CD4-positive, alpha-beta memory T cell (primary cell): ENCODE measurements at regions not wholly inside any gene's neighbourhood (a gene's known extent, or its start where the extent isn't known, plus 50 kb on each side); places are given as distances from the start of the nearest gene placed in this dataset.
A peak's percentile ranks its signal among the peaks of the same experiment; 100 is the strongest.

ENCODE experiments used
- CTCF ChIA-PET: fragments of 350-600 bp; sonication (Branson Sonifier 250); formaldehyde crosslinking; loops from one replicate; lab custom pipeline; 2021; ENCODE audit warnings: inconsistent platforms; ENCODE audit not compliant: partially characterized antibody; lab: Charles Lee
- POLR2A ChIA-PET: fragments of 350-600 bp; sonication (Branson Sonifier 250); formaldehyde crosslinking; loops from one replicate; lab custom pipeline; 2021; ENCODE audit not compliant: partially characterized antibody; lab: Charles Lee
- DNase-seq, 5 donors: peaks; one replicate each; pipeline versions ENCODE4 v3.0.0 to v3.0.0-alpha.2; 2020 to 2022; ENCODE audit warnings: mixed read lengths in 1 of 5
- H3K27ac ChIP-seq: one replicate; pipeline ENCODE4 v1.7.0; 2013; ENCODE audit warnings: low read depth, low read length
- H3K27me3 ChIP-seq: 2 replicates; pipeline ENCODE4 v1.7.0; 2013; ENCODE audit warnings: mild to moderate bottlenecking, low read length, moderate library complexity; ENCODE audit not compliant: insufficient read depth
- H3K36me3 ChIP-seq: 2 replicates; pipeline ENCODE4 v1.7.0; 2013; ENCODE audit warnings: mild to moderate bottlenecking, low read length, moderate library complexity; ENCODE audit not compliant: insufficient read depth
- H3K4me1 ChIP-seq: 2 replicates; pipeline ENCODE4 v1.7.0; 2013; ENCODE audit warnings: mild to moderate bottlenecking, low read length, moderate library complexity; ENCODE audit not compliant: insufficient read depth
- H3K4me3 ChIP-seq, 2 donors: one replicate each; pipeline ENCODE4 v1.7.0; 2013; ENCODE audit warnings: low read length in 2 of 2, mild to moderate bottlenecking in 1 of 2
- H3K9me3 ChIP-seq, 2 donors: one replicate each; pipeline ENCODE4 v1.7.0; 2013; ENCODE audit warnings: low read length in 2 of 2, control low read depth in 1 of 2; ENCODE audit not compliant: control insufficient read depth in 1 of 2
- H3K27ac Mint-ChIP-seq, 7 donors: one replicate each; pipeline ENCODE4 v1.8.0; 2020 to 2021; ENCODE audit warnings: mixed read lengths in 7 of 7, mild to moderate bottlenecking in 6 of 7, inconsistent platforms in 3 of 7, moderate library complexity in 3 of 7
- H3K27me3 Mint-ChIP-seq, 2 donors: one replicate each; pipeline ENCODE4 v1.8.0; 2020 to 2021; ENCODE audit warnings: mixed read lengths in 2 of 2
- H3K36me3 Mint-ChIP-seq, 2 donors: one replicate each; pipeline ENCODE4 v1.8.0; 2020 to 2021; ENCODE audit warnings: mixed read lengths in 2 of 2, inconsistent platforms in 1 of 2, mild to moderate bottlenecking in 1 of 2
- H3K4me1 Mint-ChIP-seq, 4 donors: one replicate each; pipeline ENCODE4 v1.8.0; 2020 to 2021; ENCODE audit warnings: mixed read lengths in 4 of 4, mild to moderate bottlenecking in 1 of 4
- H3K4me3 Mint-ChIP-seq, 8 donors: one replicate each; pipeline ENCODE4 v1.8.0; 2020 to 2021; ENCODE audit warnings: mixed read lengths in 8 of 8, mild to moderate bottlenecking in 7 of 8, moderate library complexity in 6 of 8, inconsistent platforms in 3 of 8
- H3K9me3 Mint-ChIP-seq, 8 donors: one replicate each; pipeline ENCODE4 v1.8.0; 2020 to 2021; ENCODE audit warnings: mixed read lengths in 8 of 8, mild to moderate bottlenecking in 5 of 8, inconsistent platforms in 3 of 8, moderate library complexity in 1 of 8
- intact Hi-C: fragments of 100-400 bp; cut with micrococcal nuclease; formaldehyde crosslinking; loops from one replicate; pipeline ENCODE4 v1.15.1; 2023

DNA sequence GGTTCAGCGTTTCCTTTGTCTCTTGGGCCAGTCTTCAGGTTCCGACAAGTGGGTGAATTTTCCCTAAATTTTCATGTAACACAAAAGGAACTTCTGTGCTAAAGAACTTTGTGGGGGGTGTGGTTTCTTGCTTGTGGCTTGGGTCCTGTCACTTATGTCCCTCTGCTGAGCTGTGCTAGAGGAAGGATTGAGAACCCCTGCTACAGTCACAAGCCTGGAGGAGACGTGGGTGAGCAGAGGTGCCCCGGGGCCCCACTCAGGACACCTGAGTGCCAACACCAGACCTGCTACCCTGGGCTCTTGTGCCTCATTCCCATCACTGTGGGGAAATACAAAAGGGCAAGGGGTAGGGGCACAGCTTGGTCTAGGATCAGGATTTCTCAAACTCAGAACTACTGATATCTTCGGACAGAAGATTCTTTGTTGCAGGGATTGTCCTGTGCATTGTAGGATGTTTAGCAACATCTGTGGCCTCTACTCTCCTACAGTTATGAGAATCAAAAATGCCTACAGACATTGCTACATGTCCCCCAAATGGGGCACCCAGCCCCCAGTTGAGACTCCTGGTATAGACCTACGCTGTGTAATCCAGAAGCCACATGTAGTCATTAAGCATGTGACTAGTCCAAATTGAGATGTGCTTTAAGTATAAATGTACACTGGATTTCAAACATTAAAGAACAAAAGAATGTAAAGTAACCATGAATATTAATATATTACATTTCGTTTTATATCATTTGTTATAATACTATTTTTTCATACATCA is 128.7 kb downstream of the LY86 start:
- Mint-ChIP-seq H3K4me1 (peaks cover 0 to 7% (median 4%) of the 10 kb centered on the region in 4 donors), H3K27ac (no peak overlapping the region), H3K4me3 (no peak overlapping the region), H3K9me3 (no peaks in the 10 kb centered on the region), H3K27me3 (peaks cover 0 to 3% of the 10 kb centered on the region in 2 donors), H3K36me3 (no peaks in the 10 kb centered on the region)
- POLR2A ChIA-PET = no interaction called here
- DNase-seq = no peak
- Histone ChIP-seq H3K4me3 (no peak overlapping the region), H3K27ac (no peak overlapping the region), H3K36me3 (no peaks in the 10 kb centered on the region), H3K4me1 (peaks cover 2% of the 10 kb centered on the region), H3K27me3 (no peaks in the 10 kb centered on the region), H3K9me3 (no peaks in the 10 kb centered on the region)
- intact Hi-C loops = no loop called here
- CTCF ChIA-PET = no interaction called here

DNA sequence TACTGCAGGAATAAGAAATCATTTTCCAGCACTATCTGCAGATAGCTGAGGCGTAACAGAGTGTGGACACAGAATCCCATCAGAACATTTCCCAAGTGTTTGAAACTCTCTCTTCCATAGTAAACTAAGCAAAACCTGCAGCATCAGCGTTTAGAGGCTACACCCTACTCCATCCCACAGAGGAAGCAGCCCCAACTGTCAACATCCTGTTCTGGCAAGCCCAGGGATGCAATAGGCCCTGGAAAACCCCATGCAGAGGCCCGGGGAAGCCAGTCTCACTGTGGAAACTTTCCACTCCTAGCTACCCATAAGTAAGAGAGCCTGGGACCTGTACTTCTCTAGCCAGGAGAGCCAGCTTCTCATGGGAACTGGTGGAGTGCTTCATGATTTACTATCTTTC is 129.4 kb downstream of the LY86 start:
- POLR2A ChIA-PET = no interaction called here
- DNase-seq = no peak
- Mint-ChIP-seq H3K9me3 (no peaks in the 10 kb centered on the region), H3K27me3 (no peaks in the 10 kb centered on the region), H3K36me3 (no peaks in the 10 kb centered on the region), H3K27ac (peak overlapping the region in 1 of 7 donors; percentile 51), H3K4me3 (no peak overlapping the region), H3K4me1 (no peaks in the 10 kb centered on the region)
- Histone ChIP-seq H3K9me3 (no peaks in the 10 kb centered on the region), H3K4me3 (no peak overlapping the region), H3K4me1 (no peaks in the 10 kb centered on the region), H3K27me3 (no peaks in the 10 kb centered on the region), H3K36me3 (no peaks in the 10 kb centered on the region), H3K27ac (no peak overlapping the region)
- CTCF ChIA-PET = no interaction called here
- intact Hi-C loops = no loop called here

DNA sequence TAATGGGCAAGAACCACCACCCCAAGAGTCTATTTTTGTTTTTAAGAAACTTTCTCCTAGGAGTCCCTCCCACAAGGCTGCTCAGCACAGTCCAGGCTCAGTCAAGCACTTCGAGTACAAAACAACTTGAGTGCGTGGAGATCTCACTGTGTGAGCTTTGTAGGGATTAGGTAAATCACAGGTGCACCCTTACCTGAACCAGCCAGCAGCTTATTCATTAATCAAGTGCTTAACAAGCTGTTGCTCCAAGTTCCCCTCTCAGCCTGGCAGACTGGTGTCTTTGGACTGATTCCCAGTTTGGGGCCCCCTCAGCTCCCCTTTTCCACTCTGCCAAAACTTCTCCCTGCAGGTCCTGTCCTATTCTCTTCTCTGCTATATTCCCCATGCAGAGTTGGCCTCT is 133.1 kb downstream of the LY86 start:
- no peak for DNase-seq
- Mint-ChIP-seq H3K9me3 (no peaks in the 10 kb centered on the region), H3K36me3 (no peaks in the 10 kb centered on the region), H3K4me1 (peaks cover 3 to 16% (median 7%) of the 10 kb centered on the region in 4 donors), H3K27ac (no peak overlapping the region), H3K27me3 (peaks cover 3 to 5% of the 10 kb centered on the region in 2 donors), H3K4me3 (no peak overlapping the region)
- H3K36me3 ChIP-seq = no peaks in the 10 kb centered on the region
- H3K27ac ChIP-seq = no peak overlapping the region
- no peak overlapping the region for H3K4me3 ChIP-seq
- intact Hi-C loops = no loop called here
- no peaks in the 10 kb centered on the region for H3K27me3 ChIP-seq
- ChIA-PET POLR2A (no interaction called here), CTCF (no interaction called here)
- no peaks in the 10 kb centered on the region for H3K4me1 ChIP-seq
- no peaks in the 10 kb centered on the region for H3K9me3 ChIP-seq

DNA sequence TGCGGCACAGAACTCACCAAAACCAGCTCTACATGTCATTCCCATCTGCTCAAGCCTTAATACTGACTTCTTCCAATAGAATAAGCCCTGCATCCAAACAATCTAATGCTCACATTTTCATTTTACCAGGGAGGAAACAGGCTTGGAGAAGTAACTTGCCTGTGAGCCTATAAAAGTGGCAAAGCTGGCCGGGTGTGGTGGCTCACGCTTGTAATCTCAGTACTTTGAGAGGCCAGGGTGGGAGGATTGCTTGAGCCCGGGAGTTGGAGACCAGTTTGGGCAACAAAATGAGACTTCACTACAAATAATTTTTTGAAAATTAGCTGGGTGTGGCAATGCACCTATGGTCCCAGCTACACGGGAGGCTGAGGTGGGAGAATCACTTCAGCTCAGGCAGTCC is 133.7 kb downstream of the LY86 start:
- CTCF ChIA-PET = interaction anchor here (1.6 to 2.2 kb wide), 2 partner anchors 45 to 521 kb away, joined by 4 to 9 read pairs; no protein-coding TSS in a partner anchor
- no peaks in the 10 kb centered on the region for H3K9me3 ChIP-seq

DNA sequence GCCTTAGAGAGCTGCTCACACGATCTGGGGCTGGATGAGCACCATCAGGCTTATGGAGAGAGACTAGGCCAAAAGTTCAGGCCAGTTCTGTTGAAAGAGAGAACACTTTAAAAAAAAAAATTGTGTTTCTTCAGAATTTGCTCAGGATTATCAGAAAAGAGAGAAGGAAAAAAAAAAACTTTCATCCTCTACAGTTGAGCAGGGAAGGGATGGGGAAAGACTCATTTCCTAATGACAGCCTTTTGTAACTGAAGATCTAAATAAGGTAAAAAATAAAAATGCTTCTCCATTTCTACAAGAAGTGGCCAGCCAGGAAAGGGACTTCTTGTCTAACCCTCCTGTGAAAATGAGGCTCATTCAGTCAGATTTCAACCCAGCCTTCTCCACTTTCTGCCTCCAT is 134.8 kb downstream of the LY86 start:
- Histone ChIP-seq H3K27ac (no peak overlapping the region), H3K4me3 (no peak overlapping the region), H3K36me3 (no peaks in the 10 kb centered on the region), H3K27me3 (no peaks in the 10 kb centered on the region), H3K4me1 (no peaks in the 10 kb centered on the region), H3K9me3 (no peaks in the 10 kb centered on the region)
- H3K27me3 Mint-ChIP-seq = peaks cover 7 to 11% of the 10 kb centered on the region in 2 donors
- CTCF ChIA-PET = interaction anchor here (0.6 to 2.2 kb wide), 4 partner anchors 9 to 893 kb away, joined by 3 to 9 read pairs (median 4); no protein-coding TSS in a partner anchor
- no peaks in the 10 kb centered on the region for H3K36me3 Mint-ChIP-seq
- no peak overlapping the region for H3K4me3 Mint-ChIP-seq
- POLR2A ChIA-PET = no interaction called here
- no peaks in the 10 kb centered on the region for H3K9me3 Mint-ChIP-seq
- intact Hi-C loops = no loop called here
- H3K27ac Mint-ChIP-seq = peak overlapping the region in 1 of 7 donors; percentile 20
- no peak for DNase-seq
- peaks cover 3 to 16% (median 7%) of the 10 kb centered on the region in 4 donors for H3K4me1 Mint-ChIP-seq

More for the DNA sequence above, 133.7 kb downstream of the LY86 start:
- no peak for DNase-seq
- H3K4me3 Mint-ChIP-seq = no peak overlapping the region
- H3K4me1 Mint-ChIP-seq = peaks cover 3 to 16% (median 7%) of the 10 kb centered on the region in 4 donors
- H3K27me3 ChIP-seq = no peaks in the 10 kb centered on the region
- no peaks in the 10 kb centered on the region for H3K36me3 Mint-ChIP-seq
- no peaks in the 10 kb centered on the region for H3K4me1 ChIP-seq
- H3K27ac ChIP-seq = no peak overlapping the region
- H3K27ac Mint-ChIP-seq = no peak overlapping the region
- no peaks in the 10 kb centered on the region for H3K9me3 Mint-ChIP-seq
- POLR2A ChIA-PET = no interaction called here
- intact Hi-C loops = no loop called here
- H3K4me3 ChIP-seq = no peak overlapping the region
- H3K36me3 ChIP-seq = no peaks in the 10 kb centered on the region
- H3K27me3 Mint-ChIP-seq = peaks cover 3 to 7% of the 10 kb centered on the region in 2 donors

DNA sequence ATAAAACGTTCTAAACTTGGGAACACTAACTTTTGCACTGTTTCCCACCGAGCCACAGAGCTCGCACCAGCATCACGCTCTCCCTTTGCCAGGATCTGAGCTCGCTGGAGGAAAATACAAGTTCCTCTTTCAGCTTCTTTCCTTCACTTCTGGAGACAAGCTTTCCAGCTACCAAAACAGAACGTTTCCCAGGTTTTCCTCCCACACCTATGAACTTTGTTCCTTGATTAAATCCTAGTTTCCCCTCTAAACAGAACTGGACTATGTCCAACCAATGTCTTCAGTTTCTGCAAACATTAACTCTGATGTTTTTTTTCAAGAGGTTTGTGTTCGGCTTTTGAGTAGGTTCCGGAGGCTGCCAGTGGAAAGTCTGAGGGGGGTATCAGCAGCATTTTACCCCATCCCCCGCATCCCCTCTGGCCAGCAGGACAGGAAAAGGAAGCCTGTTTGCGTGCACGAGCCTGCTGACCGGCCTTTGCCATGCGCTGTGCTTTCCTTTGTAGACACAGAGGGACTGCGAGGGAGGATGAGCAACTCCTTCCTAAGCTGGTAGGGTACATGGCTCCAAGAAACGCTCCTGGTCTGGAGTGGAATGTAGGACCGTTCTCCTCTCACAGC is 135.5 kb downstream of the LY86 start:
- Histone ChIP-seq H3K27ac (no peak overlapping the region), H3K36me3 (no peaks in the 10 kb centered on the region), H3K9me3 (no peaks in the 10 kb centered on the region), H3K27me3 (no peaks in the 10 kb centered on the region), H3K4me1 (no peaks in the 10 kb centered on the region), H3K4me3 (no peak overlapping the region)
- POLR2A ChIA-PET = no interaction called here
- DNase-seq = no peak
- Mint-ChIP-seq H3K27ac (no peak overlapping the region), H3K27me3 (peaks cover 9 to 12% of the 10 kb centered on the region in 2 donors), H3K9me3 (no peaks in the 10 kb centered on the region), H3K4me3 (peak overlapping the region in 1 of 8 donors; percentile 79), H3K4me1 (peaks cover 3 to 16% (median 7%) of the 10 kb centered on the region in 4 donors), H3K36me3 (no peaks in the 10 kb centered on the region)
- CTCF ChIA-PET = interaction anchor here (1.1 to 2.2 kb wide), 4 partner anchors 9 to 519 kb away, joined by 4 to 9 read pairs (median 4); no protein-coding TSS in a partner anchor
- intact Hi-C loops = no loop called here
